Panc1 (cell line): ENCODE measurements at regions not wholly inside any gene's neighbourhood (a gene's known extent, or its start where the extent isn't known, plus 50 kb on each side); places are given as distances from the start of the nearest gene placed in this dataset.
"Not testable (repeated sequence)": the region's sequence is repeated elsewhere in the genome, so short reads cannot be mapped to it uniquely, and the experiment has no call there.

Source experiments
- POLR2AphosphoS5 ChIP-seq: IDR thresholded peaks from 2 replicates; pipeline ENCODE4 v1.6.1; 2012; ENCODE audit warnings: mild to moderate bottlenecking, low read depth, low read length, moderate library complexity
- SIN3A ChIP-seq: IDR thresholded peaks from 2 replicates; pipeline ENCODE4 v1.6.1; 2012; ENCODE audit warnings: low read depth, mild to moderate bottlenecking, low read length, moderate library complexity, borderline replicate concordance; ENCODE audit not compliant: insufficient read depth
- TCF7L2 ChIP-seq: IDR thresholded peaks from 2 replicates; pipeline ENCODE4 v1.6.1; 2011; ENCODE audit warnings: mild to moderate bottlenecking, low read depth, low read length, inconsistent platforms
- TF ChIP-seq, protein P1 (sequence below): fragments of 450-650 bp; IDR thresholded peaks from 2 replicates; pipeline ENCODE4 v1.5.1; 2017; ENCODE audit warnings: mild to moderate bottlenecking
- TF ChIP-seq, protein P2 (sequence below), 2 experiments: IDR thresholded peaks; 2 replicates each; pipeline ENCODE4 v1.6.1; 2011 to 2012; ENCODE audit warnings: low read depth in 2 of 2, control low read depth in 1 of 2, low read length in 1 of 2, mild to moderate bottlenecking in 1 of 2, moderate library complexity in 1 of 2; ENCODE audit not compliant: insufficient read depth in 1 of 2

DNA sequence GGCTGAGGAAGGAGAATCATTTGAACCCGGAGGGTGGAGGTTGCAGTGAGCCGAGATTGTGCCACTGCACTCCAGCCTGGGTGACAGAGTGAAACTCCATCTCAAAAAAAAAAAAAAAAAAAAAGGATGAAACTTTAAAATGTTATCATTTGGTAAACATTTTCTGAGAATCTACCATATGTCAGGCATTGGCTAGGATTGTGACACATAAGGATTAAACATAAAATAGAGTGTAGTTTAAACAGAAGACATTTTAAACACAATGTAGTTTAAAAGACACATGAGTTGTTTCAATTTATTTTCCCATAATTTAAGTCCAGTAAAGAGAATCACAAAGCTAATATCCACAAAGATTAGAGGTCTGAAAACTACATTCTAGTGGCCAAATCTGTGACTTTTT lies 63.5 kb upstream of the TBXT start:
- TF ChIP-seq, protein P1, sequence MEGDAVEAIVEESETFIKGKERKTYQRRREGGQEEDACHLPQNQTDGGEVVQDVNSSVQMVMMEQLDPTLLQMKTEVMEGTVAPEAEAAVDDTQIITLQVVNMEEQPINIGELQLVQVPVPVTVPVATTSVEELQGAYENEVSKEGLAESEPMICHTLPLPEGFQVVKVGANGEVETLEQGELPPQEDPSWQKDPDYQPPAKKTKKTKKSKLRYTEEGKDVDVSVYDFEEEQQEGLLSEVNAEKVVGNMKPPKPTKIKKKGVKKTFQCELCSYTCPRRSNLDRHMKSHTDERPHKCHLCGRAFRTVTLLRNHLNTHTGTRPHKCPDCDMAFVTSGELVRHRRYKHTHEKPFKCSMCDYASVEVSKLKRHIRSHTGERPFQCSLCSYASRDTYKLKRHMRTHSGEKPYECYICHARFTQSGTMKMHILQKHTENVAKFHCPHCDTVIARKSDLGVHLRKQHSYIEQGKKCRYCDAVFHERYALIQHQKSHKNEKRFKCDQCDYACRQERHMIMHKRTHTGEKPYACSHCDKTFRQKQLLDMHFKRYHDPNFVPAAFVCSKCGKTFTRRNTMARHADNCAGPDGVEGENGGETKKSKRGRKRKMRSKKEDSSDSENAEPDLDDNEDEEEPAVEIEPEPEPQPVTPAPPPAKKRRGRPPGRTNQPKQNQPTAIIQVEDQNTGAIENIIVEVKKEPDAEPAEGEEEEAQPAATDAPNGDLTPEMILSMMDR, result not testable (repeated sequence)
- TF ChIP-seq, protein P2, sequence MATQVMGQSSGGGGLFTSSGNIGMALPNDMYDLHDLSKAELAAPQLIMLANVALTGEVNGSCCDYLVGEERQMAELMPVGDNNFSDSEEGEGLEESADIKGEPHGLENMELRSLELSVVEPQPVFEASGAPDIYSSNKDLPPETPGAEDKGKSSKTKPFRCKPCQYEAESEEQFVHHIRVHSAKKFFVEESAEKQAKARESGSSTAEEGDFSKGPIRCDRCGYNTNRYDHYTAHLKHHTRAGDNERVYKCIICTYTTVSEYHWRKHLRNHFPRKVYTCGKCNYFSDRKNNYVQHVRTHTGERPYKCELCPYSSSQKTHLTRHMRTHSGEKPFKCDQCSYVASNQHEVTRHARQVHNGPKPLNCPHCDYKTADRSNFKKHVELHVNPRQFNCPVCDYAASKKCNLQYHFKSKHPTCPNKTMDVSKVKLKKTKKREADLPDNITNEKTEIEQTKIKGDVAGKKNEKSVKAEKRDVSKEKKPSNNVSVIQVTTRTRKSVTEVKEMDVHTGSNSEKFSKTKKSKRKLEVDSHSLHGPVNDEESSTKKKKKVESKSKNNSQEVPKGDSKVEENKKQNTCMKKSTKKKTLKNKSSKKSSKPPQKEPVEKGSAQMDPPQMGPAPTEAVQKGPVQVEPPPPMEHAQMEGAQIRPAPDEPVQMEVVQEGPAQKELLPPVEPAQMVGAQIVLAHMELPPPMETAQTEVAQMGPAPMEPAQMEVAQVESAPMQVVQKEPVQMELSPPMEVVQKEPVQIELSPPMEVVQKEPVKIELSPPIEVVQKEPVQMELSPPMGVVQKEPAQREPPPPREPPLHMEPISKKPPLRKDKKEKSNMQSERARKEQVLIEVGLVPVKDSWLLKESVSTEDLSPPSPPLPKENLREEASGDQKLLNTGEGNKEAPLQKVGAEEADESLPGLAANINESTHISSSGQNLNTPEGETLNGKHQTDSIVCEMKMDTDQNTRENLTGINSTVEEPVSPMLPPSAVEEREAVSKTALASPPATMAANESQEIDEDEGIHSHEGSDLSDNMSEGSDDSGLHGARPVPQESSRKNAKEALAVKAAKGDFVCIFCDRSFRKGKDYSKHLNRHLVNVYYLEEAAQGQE (IDR thresholded peaks at IDR 0.05; ENCODE audit: insufficient read depth in 1 of 2, low read depth in 2 of 2, low read length in 1 of 2), result not testable (repeated sequence)
- TF ChIP-seq POLR2AphosphoS5, SIN3A, TCF7L2: not testable (repeated sequence)
